Chondrocyte (in vitro differentiated cells): ENCODE measurements at regions not wholly inside any gene's neighbourhood (a gene's known extent, or its start where the extent isn't known, plus 50 kb on each side); places are given as distances from the start of the nearest gene placed in this dataset.

Experiments
- DNase-seq: peaks from one replicate; pipeline ENCODE4 v3.0.0; 2021; ENCODE audit warnings: mixed read lengths, low spot score
- H3K27ac Mint-ChIP-seq: one replicate; pipeline ENCODE4 v1.8.0; 2021; ENCODE audit warnings: mild to moderate bottlenecking, moderate library complexity, mixed read lengths; ENCODE audit not compliant: unreplicated experiment
- H3K27me3 Mint-ChIP-seq: 2 replicates; pipeline ENCODE4 v1.8.0; 2021; ENCODE audit warnings: low read depth, mixed read lengths
- H3K36me3 Mint-ChIP-seq: 2 replicates; pipeline ENCODE4 v1.8.0; 2021; ENCODE audit warnings: low read depth, mixed read lengths
- H3K4me1 Mint-ChIP-seq: 2 replicates; pipeline ENCODE4 v1.8.0; 2021; ENCODE audit warnings: low read depth, mild to moderate bottlenecking, mixed read lengths
- H3K4me3 Mint-ChIP-seq: one replicate; pipeline ENCODE4 v1.8.0; 2021; ENCODE audit warnings: mild to moderate bottlenecking, moderate library complexity, mixed read lengths; ENCODE audit not compliant: unreplicated experiment
- H3K9me3 Mint-ChIP-seq: 2 replicates; pipeline ENCODE4 v1.8.0; 2021; ENCODE audit warnings: low read depth, mixed read lengths
- TF ChIP-seq, protein P1 (sequence below): fragments of 200-600 bp; sonication (generic); IDR thresholded peaks from 2 replicates; pipeline ENCODE4 v1.5.0; 2021; ENCODE audit warnings: antibody characterized with exemption, mild to moderate bottlenecking, moderate library complexity

- Mint-ChIP-seq H3K27ac (no peak overlapping the region), H3K36me3 (peaks cover 4% of the 10 kb centered on the region), H3K9me3 (peaks cover 17% of the 10 kb centered on the region), H3K4me1 (no peaks in the 10 kb centered on the region), H3K4me3 (no peak overlapping the region), H3K27me3 (no peaks in the 10 kb centered on the region)
- no peak for DNase-seq
- TF ChIP-seq, protein P1, sequence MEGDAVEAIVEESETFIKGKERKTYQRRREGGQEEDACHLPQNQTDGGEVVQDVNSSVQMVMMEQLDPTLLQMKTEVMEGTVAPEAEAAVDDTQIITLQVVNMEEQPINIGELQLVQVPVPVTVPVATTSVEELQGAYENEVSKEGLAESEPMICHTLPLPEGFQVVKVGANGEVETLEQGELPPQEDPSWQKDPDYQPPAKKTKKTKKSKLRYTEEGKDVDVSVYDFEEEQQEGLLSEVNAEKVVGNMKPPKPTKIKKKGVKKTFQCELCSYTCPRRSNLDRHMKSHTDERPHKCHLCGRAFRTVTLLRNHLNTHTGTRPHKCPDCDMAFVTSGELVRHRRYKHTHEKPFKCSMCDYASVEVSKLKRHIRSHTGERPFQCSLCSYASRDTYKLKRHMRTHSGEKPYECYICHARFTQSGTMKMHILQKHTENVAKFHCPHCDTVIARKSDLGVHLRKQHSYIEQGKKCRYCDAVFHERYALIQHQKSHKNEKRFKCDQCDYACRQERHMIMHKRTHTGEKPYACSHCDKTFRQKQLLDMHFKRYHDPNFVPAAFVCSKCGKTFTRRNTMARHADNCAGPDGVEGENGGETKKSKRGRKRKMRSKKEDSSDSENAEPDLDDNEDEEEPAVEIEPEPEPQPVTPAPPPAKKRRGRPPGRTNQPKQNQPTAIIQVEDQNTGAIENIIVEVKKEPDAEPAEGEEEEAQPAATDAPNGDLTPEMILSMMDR: no peak
These were observed 189.7 kb downstream of the PSAT1 start for GRCh38 chr9:78486661-78487060.

DNA sequence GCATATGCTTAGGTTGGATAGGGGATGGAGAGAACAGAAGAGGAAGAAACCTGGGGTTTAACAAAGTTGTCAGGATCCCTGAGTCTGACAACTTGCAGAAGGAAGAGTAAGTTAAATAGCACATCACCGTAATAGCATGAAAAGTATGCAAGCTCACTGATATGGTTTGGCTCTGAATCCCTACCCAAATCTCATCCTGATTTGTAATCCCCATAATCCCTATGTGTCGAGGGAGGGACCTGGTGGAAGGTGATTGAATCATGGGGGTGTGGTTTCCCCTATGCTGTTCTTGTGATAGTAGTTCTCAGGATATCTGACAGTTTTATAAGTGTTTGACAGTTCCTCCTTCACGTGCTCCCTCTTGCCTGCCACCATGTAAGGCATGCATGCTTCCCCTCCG lies 193.3 kb downstream of the PSAT1 start:
- peaks cover 2% of the 10 kb centered on the region for H3K36me3 Mint-ChIP-seq
- TF ChIP-seq, protein P1: no peak
- H3K4me3 Mint-ChIP-seq: no peak overlapping the region
- no peak for DNase-seq
- H3K9me3 Mint-ChIP-seq: peaks cover 3% of the 10 kb centered on the region
- H3K27ac Mint-ChIP-seq: no peak overlapping the region
- H3K4me1 Mint-ChIP-seq: no peaks in the 10 kb centered on the region
- no peaks in the 10 kb centered on the region for H3K27me3 Mint-ChIP-seq

GRCh38 chr9:78491402-78491801 lies 194.5 kb downstream of the PSAT1 start:
- no peaks in the 10 kb centered on the region for H3K27me3 Mint-ChIP-seq
- no peak overlapping the region for H3K27ac Mint-ChIP-seq
- TF ChIP-seq, protein P1: no peak
- no peak overlapping the region for H3K4me3 Mint-ChIP-seq
- peaks cover 3% of the 10 kb centered on the region for H3K9me3 Mint-ChIP-seq
- no peaks in the 10 kb centered on the region for H3K4me1 Mint-ChIP-seq
- no peak for DNase-seq
- peaks cover 2% of the 10 kb centered on the region for H3K36me3 Mint-ChIP-seq

GRCh38 chr9:78493166-78493742 lies 196.3 kb downstream of the PSAT1 start:
- no peaks in the 10 kb centered on the region for H3K27me3 Mint-ChIP-seq
- no peaks in the 10 kb centered on the region for H3K4me1 Mint-ChIP-seq
- TF ChIP-seq, protein P1: no peak
- H3K27ac Mint-ChIP-seq: no peak overlapping the region
- no peak overlapping the region for H3K4me3 Mint-ChIP-seq
- DNase-seq: no peak
- H3K9me3 Mint-ChIP-seq: peaks cover 3% of the 10 kb centered on the region
- peaks cover 2% of the 10 kb centered on the region for H3K36me3 Mint-ChIP-seq

DNA sequence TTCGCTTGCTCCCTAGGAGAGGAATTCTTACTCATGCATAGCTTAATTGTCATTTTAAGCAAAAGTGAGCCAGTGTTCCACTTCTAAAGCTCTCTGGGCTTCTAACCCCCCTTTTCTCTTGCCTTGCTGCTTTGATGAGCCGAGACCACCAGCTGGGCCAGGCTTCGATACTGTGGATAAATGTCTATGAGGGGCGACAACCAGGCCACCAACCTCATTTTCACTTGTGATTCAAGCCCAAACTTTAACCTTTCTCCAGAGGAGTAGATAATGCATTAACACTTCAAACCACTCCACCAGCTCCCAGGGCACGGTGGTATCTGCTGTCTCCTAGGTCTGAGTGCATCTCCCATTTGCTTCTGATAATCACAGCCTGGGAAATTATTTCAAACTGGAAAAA lies 205.6 kb downstream of the PSAT1 start:
- TF ChIP-seq, protein P1: no peak
- DNase-seq: no peak
- no peaks in the 10 kb centered on the region for H3K27me3 Mint-ChIP-seq
- no peak overlapping the region for H3K27ac Mint-ChIP-seq
- no peaks in the 10 kb centered on the region for H3K9me3 Mint-ChIP-seq
- no peak overlapping the region for H3K4me3 Mint-ChIP-seq
- H3K36me3 Mint-ChIP-seq: no peaks in the 10 kb centered on the region
- H3K4me1 Mint-ChIP-seq: peaks cover 7% of the 10 kb centered on the region
